GM19467 (cell line): ENCODE measurements at regions not wholly inside any gene's neighbourhood (a gene's known extent, or its start where the extent isn't known, plus 50 kb on each side); places are given as distances from the start of the nearest gene placed in this dataset.
"Not testable (repeated sequence)": the region's sequence is repeated elsewhere in the genome, so short reads cannot be mapped to it uniquely, and the experiment has no call there.

Experiments
- ATAC-seq: cut with Tn5 transposase; IDR thresholded peaks from one replicate; pipeline ENCODE4 v1.9.1; 2021; ENCODE audit warnings: mild to moderate bottlenecking, moderate library complexity; ENCODE audit not compliant: unreplicated experiment

DNA sequence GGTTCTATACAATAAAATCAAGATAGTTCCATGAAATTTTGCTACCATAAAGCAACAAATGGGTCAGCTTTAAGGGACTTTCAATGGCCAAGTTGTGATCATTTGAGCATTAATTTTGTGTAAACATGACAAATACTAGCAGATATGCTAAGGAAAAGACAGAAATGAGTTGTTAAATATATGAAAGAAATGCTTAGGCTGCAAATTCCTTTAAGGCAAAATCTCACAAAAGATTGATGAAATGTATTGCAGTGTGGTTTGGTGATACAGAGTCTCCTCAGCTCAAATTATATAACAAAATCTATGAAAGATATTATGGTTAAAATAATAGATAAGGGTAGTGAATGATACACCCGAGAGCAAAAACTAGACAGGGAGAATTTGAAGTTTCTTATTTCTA lies 377.2 kb downstream of the RAP2B start:
- ATAC-seq: no peak

DNA sequence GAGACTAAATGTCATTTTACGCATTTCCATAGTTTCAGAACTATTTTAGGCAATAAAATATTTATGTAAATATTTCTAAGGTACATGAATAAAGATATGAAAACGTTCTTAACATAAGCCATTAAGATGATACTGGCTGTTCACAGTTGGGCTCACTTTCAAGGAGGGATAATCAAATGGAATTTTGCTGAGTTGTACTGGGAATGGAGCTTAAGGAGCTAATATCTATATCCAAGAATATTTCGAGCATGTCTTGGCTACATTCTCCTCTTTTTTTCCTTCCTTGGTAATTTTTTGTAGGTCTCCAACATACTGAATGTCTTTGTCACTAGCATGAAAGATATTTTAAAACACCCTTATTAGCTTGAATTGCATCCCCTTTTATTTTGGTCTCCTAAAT lies 383.4 kb downstream of the RAP2B start:
- ATAC-seq: no peak

DNA sequence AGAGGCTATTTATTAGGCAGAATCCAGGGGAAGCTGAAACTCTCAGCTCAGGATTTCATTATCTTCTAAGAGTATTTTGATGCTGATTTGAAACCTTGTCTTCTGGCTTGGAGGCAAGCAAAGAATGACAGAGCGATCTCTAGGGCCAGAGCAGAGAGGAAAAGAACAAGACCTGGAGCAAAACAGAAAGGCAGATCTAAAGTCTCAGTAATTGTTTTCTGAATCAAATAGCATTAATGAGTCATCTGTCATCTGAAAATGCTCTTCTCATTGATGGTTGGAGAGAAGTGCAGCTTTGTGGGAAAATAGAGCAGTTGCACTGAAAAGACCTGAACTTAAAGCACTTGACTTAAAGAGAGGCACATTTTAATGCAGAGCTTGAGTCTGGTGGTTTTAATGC lies 385.9 kb downstream of the RAP2B start:
- no peak for ATAC-seq

DNA sequence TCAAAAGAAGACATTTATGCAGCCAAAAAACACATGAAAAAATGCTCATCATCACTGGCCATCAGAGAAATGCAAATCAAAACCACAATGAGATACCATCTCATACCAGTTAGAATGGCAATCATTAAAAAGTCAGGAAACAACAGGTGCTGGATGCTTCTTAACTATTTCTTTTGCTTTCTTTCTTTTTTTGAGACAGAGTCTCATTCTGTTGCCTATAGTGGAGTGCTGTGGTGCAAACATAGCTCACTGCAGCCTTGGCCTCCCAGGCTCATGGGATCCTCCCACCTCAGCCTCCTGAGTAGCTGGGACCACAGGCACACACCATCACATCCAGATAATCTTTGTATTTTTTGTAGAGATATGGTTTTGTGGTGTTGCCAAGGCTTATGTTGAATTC lies 387.7 kb downstream of the RAP2B start:
- ATAC-seq: not testable (repeated sequence)

DNA sequence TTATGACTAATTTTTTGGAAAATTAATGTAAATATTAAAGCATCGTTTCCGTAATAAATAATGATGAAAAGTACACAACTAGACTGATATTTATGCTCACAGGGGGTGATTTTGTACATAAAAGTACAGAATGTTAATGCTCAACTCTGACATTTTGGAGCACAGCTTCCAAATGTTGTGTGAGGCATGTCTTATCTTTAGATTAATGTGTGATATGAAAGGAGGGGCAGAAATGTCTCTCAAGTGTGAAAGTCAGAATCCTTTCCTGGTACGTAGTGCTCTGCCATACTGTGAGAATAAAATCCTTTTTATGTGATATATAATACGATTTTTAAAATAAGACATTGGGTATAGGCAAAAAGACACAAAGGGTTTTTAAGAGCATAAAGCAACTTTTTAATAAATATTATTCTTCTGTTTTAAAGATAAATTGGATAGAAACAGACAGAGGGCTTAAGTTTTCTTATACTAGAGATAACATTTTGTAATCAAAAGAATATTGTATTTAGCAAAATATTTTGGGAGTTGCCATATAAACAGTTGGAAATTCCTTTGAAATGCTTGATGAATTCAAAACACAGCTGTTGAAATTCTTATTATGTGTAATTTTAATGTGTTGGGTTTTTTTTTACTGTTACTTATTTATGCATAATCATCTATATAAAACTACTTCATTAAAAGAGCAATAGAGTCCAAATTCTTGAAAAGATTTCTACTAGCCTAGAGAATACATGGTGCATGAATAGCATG lies 389.7 kb downstream of the RAP2B start:
- ATAC-seq: no peak

DNA sequence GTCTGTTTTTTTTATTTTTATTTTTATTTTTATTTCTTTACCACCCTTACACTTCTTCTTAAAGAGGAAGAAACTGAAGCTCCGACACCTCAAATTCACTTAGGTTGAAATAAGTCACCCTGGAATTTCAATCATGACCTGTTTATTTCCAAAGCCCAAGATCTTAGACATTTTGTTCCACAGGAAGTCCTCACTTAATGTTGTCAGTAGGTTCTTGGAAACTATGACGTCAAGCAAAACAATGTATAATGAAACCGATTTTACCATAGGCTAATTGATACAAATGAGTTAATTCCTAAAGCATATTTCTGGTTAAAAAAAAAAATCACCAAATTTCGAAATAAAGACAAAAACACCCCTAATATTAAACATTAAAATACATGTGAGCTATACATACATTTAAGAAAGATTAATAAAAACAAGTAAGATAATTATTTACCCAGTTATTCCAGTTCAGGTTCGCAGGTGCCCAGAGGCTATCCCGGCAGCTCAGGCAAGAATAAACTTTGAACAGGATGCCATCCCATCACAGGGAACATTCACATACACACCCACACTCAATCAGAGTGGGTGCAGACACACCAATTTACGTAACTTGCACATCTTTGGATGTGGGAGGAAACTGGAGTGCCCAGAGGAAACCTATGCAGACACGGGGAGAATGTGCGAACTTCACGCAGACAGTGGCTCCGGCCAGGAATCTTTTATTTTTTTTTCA lies 391.0 kb downstream of the RAP2B start:
- no peak for ATAC-seq

DNA sequence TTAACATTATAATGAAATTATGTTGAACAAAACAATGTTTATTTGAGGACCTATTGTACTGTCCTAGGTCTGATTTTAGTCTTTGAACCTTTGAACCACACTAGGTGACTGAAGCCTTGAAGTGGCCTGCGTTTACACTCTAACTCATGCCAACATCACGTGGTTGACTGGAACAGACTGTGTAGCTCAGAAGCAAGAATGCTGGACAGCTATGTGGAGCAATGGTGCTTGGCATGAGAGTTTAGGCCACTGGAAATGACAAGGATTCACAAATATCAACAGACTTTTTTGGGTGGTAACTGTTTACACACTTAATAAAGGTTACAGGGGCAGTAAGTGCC lies 391.5 kb downstream of the RAP2B start:
- no peak for ATAC-seq

DNA sequence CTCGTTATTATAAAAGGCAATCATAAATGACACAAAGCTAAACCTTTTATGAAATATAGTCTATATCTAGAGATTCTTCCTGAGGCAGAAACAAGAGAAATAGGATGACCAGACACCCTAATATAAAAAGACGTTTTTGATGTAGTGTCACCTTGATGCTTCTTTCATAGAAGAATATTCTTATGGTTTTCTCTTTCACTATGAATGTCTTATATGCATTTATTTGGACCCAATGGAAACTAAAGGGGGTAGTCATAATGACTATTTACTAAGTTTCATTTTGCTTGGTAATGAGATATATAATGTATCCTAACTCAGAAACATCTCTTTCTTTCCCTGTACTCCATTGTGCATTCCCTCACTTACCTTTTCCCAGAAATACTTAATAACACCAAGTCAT lies 393.9 kb downstream of the RAP2B start:
- ATAC-seq: no peak

DNA sequence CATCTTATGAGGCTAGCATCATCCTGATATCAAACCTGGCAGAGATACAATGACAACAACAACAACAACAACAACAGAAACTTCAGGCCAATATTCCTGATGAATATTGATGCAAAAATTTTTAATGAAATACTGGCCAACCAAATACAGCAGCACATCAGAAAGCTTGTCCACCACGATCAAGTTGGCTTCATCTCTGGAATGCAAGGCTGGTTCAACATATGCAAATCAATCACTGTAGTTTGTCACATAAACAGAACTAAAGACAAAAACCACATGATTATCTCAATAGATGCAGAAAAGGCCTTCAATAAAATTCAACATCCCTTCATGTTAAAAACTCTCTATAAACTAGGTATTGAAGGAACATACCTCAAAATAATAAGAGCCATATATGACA lies 397.3 kb downstream of the RAP2B start:
- not testable (repeated sequence) for ATAC-seq

DNA sequence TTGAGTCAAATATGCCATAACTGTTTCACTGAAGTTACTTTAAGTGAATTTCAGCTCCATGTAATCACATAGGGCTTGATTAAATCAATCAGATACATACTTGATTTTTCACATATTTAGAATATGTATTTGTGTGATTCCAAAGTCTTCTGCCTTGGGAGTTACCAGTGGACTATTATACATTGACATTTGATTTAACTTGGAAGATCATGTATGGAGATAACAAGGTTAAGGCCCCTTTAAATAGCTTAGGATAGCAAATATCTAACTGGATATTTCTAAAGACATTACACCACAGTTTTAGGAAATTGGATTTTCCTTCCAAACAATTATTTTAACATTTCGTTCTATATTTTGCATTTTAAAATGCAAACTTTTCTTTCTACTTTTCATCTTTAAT lies 405.0 kb downstream of the RAP2B start:
- no peak for ATAC-seq

DNA sequence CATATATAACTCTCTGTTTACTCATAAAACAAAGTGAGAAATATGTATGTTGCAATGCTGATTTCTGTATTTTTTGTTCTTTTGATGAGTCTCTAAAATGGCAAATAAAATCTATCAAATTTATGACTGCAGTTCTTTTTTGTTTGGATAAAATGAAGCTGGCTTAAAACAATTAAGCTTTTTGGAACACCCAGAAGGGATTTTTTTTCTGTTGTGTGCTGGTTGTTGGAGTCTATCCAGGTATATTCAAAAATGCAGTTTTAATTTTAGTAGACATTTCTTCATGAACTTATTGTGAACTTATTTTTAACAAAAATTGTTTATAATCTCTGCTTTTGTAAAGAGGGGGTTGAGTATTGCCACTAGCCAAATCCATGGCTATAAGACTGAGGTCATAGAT lies 405.5 kb downstream of the RAP2B start:
- ATAC-seq: no peak

DNA sequence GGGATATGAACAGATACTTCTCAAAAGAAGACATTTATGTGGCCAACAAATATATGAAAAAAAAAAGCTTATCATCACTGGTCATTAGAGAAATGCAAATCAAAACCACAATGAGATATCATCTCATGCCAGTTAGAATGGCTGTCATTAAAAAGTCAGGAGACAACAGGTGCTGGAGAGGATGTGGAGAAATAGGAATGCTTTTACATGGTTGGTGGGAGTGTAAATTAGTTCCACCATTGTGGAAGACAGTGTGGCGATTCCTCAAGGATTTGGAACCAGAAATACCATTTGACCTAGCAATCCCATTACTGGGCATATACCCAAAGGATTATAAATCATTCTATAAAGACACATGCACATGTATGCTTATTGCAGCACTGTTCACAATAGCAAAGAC lies 408.5 kb downstream of the RAP2B start:
- not testable (repeated sequence) for ATAC-seq

DNA sequence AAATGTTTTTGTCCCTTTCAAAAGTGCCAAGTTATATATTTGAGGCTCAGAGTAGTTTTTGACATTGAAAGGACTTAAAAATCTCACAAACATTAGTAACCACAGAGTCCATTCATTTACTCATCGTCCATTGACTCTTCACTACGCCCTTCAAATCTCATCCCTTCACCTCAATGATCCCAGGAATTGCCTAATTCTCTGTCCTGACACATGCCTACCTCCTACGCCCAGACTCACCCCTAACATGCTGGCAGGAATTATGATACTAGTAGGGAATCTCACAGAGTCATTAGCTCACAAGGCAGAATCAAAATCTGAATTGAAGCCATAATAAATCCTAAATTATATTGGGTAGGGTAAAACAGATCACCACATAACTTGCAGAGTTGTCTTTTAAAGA lies 410.1 kb downstream of the RAP2B start:
- ATAC-seq: no peak

DNA sequence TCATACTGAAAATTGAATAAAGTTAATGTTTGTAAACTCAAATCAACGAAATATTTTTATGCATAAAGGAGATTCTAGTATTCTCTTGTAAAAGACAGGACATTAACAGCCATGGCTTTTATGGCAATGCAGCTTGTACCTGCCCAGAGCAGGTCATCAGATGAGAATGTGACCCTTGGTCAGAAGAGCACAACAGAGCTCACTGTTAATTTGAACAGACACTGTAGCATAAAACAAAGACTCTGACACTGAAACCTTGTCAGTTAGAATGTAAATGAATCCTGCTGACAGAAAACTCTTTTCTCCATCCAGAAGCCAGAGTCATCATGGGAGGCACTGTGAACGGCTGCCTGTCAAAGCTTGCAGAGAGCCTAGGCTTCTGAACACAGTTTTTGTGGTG lies 410.6 kb downstream of the RAP2B start:
- no peak for ATAC-seq

DNA sequence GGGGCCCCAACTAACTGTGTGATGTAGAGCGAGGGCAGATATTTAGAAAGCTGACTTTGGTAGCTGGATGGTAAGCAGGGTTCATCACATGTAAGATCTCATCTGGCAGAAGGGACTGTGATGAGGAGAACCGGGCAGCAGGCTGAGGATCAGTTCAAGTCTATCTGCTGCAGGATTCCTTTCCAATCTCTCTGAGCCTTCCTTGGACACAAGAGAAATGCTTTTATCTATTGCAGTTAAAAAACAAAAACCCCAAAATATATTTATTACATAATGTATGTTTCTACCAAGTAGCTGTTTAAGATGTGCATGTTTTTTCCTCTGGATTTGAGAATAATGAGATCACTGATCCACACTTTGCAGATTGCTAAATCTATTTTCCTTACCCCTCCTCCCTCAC lies 411.5 kb downstream of the RAP2B start:
- no peak for ATAC-seq

DNA sequence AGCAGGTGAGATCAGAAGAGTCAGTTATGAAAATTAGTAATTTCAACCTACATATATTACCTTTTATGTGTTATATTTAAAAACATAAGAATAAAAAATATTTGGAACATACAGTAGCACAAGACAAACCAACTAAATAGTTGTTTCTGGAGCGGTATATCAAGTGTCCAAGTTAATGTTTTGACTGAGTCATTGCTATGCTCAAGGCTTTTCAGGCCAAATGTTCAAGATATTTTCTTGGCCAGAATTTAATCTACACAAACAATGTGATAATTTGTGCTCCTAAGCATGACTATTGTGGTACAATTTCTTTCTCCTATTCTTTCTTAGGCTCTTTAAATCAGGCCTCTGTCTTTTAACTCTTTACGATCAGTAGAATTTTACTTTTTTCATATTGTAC lies 412.4 kb downstream of the RAP2B start:
- no peak for ATAC-seq

DNA sequence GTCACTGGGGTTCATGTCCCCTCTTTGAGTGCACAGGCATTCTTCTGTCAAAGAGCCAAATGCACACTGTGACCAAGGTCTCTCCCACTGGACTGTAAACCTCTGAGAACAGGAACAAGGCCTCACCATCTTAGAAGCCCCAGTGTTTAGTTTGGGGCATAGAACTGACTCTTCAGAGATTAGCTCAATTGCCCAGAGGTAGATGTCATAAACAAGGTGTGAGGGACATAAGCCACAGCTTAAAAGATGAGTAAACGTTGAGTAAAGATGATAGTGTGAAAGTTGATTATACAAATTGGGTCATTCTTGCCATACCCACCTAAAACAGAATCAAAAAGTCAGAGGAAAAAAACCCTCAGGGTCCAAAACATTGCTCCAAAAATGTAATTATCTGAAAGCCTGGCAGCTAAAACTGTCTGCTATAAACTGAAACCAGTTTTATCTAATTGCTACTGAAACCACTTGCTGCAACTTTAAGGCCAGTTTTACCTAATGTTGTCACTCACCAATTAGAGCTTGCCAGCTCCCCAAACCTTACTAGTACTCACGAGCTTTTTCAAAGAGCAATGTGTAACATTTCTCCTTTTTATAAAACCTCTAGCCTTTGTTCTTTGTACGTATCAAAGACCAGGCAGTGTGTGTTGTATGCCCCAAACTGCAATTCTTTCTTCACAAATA lies 415.2 kb downstream of the RAP2B start:
- no peak for ATAC-seq

DNA sequence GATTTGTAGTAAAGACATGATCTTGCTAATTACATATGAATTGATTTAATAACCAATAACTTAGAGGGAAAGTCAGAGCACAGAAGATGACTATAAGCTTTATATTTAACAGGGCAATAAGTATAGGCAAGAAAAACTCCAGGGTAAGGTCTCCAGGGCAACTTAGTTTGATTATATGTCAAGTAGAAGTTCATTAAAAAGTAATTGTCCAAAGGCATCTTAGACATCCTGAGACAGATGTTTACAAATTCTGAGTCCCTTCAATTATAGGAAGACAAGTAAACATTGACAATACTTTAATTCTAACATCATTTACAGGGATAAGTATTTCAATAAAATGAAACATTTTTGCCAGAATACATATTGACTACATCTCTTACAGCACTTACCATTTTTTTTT lies 416.0 kb downstream of the RAP2B start:
- no peak for ATAC-seq

DNA sequence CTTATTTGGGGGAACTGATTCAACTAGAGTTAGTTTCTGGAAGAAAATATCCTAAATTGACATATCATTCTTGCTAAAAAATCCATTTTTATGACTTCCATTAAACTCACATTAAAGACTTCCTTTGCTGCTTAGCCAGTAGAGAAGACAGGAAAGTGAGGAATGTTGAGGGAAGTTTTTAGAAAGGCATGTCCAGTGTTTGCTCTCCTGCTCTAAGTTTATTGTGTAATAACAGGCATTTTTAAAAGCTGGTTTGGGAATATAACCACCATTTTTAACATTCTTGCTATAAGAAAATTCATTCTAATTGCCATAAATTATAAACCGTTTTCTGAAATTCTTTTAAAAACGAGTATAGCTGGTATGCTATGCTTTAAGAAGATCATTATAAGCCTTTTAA lies 428.0 kb downstream of the RAP2B start:
- no peak for ATAC-seq

DNA sequence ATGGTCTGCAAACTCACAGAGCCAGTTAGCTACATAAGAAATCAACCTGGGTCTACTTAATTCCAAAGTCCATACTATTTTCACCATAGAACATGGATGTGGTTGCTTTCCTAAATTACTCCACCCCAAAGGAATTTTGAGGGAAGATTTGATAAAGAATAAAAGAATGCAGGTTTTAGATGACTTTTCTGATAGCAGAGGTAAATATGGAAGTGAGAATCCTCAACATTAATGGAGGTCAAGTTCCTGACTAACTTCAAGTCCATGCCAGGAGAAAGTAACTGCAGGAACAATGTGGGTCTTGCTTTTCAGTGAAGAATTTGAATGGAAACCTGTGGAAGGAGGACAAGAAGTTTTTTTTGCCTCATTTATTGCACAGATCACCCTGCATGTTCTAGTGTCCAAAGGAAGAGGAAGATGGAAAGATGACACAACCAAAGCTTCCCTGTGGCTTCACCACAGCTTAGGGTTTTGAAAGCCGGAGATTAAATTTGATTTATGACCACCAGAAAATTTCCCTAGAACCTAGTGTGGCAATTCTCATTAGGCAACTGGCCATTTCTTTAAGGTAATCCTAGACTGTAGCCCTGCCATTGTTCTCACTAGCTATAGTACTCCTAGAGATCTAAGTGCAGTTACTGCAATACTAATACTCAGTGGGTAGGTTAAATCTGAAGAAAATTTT lies 429.7 kb downstream of the RAP2B start:
- no peak for ATAC-seq

DNA sequence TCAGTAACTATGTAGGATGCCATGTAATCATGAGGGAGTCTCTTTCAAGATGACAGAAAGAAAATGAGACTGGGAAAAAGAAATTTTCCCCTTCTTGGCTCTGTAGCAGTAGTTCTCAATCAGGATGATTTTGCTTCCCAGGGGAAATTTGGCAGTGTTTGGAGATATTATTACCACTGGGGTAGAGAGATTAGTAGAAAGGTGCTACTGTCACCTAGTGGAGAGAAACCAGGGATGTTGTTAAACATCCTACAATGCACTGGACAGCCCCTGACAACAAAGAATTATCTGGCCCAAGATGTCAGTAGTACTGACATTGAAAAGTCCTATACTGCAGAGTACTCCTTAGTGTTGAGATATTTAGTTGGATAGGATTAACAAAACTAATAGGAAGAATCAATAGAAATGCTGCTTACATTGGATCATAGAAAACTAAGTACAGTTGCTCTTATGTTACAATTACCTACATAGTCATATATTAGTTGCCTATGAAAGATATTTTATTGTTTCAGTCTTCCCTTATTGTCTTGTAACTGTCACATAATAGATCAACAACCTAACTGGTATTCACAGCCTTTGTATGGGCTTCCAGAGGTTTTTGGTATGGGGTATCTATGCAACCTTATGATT lies 433.3 kb downstream of the RAP2B start:
- no peak for ATAC-seq
